Erythroblast (primary cell): ENCODE measurements at regions not wholly inside any gene's neighbourhood (a gene's known extent, or its start where the extent isn't known, plus 50 kb on each side); places are given as distances from the start of the nearest gene placed in this dataset.

Experiments
- GATA1 ChIP-seq: IDR thresholded peaks from 2 replicates; pipeline ENCODE4 v1.6.1; 2011; ENCODE audit warnings: low read depth, mild to moderate bottlenecking, control low read depth, low read length, moderate library complexity
- POLR2A ChIP-seq: IDR thresholded peaks from 2 replicates; pipeline ENCODE4 v1.6.1; 2011; ENCODE audit warnings: mild to moderate bottlenecking, low read length

- no peak for TF ChIP-seq POLR2A
- TF ChIP-seq GATA1: no peak
These were observed 96.6 kb upstream of the AGTR1 start for GRCh38 chr3:148600902-148601765.
